ENCODE measurements at regions not wholly inside any gene's neighbourhood (a gene's known extent, or its start where the extent isn't known, plus 50 kb on each side); places are given as distances from the start of the nearest gene placed in this dataset.

- TF ChIP-seq CTCF (IDR thresholded peaks at IDR 0.05; ENCODE audit: low read depth, low read length) (no peak), POLR2A (IDR thresholded peaks at IDR 0.05; ENCODE audit: extremely low read depth, insufficient read length) (no peak), MAX (IDR thresholded peaks at IDR 0.05; ENCODE audit: low read depth, low read length) (no peak), MYC (IDR thresholded peaks at IDR 0.05; ENCODE audit: low read depth, low read length) (no peak)
Measured at GRCh38 chr1:65577278-65577677, 156.8 kb downstream of the LEPR start.

Data from NB4 (cell line).